LoVo (cell line): ENCODE measurements at regions not wholly inside any gene's neighbourhood (a gene's known extent, or its start where the extent isn't known, plus 50 kb on each side); places are given as distances from the start of the nearest gene placed in this dataset.
"Not testable (repeated sequence)": the region's sequence is repeated elsewhere in the genome, so short reads cannot be mapped to it uniquely, and the experiment has no call there.

Source experiments
- DNase-seq: peaks from one replicate; pipeline ENCODE4 v3.0.0-alpha.2; 2016; ENCODE audit warnings: low spot score

DNA sequence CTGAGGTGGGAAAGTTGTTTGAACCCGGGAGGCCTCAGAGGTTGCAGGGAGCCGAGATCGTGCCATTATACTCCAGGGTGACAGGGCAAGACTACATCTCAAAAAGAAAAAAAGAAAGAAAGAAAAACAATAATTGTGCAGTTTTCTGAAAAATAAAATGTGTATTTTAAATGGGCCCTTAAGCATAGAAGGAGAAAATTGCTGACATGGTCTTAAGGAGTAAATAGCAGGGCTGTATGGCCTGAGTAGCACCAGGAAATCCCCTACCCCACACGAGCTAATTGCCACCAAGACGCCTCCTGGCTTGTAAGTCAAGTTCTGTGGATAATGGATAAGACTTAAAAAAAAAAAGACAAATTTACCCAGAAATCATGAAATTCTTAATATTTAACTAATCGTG, 271.4 kb upstream of the NCKAP5 start:
- no peak for DNase-seq

DNA sequence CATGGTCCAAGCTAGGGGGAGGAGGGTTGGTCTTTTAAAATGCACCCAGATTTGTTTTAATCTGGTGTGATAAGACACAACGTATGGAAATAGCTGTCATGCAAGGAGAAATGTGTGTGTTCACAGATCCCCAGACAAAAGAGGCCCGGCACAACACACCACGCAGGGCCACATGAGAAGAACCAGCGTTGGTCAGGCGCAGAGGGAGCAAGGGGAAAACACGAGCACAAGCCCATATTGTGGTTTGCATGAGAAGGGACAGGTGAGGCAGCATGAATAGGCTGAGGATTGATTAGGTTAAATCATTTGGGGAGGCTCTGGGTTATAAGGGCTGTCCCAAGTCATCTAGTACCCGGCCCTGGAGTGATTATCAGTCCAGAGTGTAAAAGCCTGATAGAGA, 272.5 kb upstream of the NCKAP5 start:
- DNase-seq: no peak

DNA sequence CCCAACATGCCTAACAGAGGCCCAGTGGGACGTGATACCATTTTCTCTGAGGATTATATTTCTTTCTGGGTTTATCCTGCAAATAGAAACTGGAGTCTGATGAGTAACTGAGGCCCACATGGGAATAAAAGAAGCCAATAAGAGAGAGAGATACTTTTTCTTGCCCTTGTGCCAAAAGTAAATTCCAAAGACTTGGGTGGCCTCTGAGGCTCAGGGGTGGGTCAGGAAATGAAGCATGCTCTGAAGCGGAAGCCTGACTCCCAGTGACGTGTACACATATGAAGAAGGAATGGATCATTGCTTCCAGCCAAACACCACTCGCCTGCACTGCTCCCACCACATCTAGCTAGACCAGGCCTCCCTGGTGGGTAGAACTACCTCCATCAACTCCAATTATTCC, 273.6 kb upstream of the NCKAP5 start:
- no peak for DNase-seq

DNA sequence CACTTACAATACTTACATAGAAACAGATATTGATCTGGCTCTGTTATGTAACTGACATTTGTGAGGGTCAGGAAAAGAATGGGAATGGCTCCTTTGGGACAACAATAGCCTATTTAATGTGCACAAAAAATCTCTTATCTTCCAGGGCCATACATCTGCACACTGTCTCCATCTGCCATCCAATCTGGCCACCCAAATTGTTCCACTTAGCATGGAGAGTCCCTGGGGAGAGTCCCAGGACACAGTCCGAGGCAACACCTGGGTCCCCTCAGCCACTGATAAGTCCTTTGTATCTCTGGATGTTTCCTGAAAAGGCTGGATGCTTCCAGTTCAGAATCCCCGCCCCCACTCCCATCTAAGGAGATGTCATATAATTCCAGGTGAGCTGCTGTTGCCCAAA, 274.2 kb upstream of the NCKAP5 start:
- no peak for DNase-seq

DNA sequence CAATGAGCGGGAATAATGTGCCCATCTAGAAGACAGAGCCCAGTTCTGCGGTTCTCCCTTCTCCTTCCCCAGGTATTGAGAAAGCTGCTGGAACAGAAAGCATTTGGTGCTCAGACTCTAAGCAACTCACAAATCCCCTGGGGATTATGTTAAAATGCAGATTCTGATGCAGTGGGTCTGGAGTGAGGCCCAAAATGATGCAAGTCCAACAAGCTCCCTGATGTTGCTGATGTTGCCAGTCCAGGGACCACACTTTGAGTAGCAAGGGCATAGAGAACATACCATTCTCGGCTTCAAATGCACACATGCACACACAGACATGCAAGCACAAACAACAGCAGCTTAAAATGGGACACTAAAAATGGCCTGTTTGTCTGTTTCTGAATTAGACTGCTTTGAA, 274.8 kb upstream of the NCKAP5 start:
- no peak for DNase-seq

DNA sequence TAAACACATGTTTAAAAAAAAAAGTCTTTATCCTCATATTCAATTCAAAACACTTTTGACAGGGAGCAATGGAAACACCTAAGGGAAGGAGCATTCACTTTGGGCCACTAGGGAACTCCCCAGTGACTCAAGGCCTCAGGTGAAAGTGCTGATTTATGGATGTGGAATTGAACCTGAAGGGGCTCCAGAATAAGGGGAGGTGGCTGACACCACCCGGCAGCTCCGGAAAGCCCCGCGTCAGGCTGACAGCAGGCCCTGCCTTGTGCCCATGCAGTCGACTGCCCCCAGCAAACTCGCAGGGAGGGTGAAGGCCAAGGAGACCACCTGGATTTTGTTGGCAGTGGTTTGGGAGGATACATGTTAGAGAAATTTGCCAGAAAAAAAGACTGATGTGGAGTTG, 275.3 kb upstream of the NCKAP5 start:
- no peak for DNase-seq

DNA sequence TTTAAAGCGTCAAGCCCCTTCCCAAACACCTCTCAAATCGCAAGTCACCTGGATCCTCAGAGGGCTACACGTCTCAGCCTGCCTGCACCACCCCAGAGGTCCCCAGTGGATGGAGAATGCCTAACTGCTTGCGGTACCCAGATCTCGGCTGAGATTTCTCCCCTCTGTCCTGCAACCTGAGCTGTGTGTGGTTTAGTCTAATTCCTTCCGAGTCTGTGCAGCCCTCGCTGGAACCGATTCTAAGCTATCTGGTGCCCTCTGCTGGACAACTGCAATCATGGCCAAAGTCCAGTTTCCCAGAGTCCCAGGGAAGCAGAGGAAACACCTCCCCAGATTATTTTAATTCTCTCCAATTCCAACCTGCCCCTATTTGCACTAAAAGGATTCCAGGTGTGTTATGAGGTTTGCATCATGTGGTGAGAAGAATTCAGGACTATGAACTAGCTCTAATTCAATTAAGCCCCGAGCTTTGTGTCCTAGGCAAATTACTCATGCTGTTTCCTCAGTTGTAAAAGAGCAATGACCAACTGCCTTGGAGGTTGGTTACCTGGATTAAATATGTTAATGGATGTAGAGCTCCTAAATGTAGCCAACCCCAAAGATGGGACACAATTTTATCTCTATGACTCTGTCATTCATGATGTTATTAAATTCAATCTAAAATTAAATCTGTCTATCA, 276.1 kb upstream of the NCKAP5 start:
- DNase-seq: peak; percentile 62

DNA sequence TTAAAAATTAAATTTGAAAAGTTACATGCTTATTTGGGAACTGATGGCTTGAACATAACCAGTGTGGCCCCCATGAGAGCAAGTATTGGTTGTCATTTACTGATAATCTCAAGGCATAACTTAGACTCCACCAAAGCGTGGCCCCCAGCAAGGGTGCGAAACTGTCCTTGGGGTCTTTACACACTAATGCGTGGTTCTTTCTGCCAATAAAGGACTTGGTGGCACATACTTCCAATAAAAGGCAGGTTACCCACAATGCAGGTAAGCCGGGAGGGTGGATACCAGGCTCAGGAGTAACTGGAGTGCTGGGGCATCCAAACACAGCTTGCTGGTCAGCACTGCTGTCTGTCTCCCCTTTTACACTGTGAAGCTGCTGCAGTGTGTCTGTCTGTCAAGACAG, 278.2 kb upstream of the NCKAP5 start:
- DNase-seq: no peak

DNA sequence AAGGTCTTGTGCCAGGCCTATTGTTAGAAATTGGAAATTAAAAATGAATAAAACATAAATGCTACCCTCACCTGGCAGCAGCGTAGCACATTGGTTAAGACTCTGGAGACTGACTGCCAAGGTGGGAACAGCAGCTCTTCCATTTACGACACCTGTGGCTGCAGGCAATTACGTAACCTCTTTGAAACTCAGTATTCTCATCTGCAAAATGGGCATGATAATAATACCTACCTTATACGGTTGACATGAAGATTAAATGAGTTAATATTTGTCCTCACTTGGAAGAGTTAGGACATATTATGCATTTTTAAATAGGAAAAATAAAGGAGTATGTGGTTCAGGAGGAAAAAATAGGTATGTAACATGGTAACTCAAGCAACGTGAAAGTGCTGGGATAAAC, 279.3 kb upstream of the NCKAP5 start:
- no peak for DNase-seq

DNA sequence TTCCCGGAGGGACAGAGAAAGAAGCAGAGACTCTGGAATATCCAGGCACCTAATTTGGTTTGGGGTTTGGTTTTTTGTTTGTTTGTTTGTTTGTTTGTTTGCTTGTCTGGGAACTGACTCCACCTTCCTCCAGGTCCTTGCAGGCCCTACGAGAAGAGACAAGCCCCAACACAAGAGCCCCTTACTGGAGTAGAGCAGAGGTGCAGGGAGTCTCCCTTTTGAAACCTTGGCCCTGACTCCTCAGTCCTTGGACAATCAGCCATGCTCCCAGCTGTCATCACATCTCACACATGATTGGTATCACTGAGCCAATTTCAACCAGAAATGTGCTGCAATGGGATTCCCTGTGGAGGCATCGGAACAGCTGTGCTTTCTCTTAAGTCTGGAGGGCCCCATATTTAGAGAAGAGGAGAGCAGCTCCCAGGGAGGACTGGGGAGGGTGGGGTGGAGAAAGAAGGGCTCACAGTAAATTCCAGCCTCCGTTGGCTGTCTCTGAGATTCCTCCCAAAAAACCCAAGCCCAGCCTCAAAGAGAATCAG, 279.9 kb upstream of the NCKAP5 start:
- DNase-seq: no peak

DNA sequence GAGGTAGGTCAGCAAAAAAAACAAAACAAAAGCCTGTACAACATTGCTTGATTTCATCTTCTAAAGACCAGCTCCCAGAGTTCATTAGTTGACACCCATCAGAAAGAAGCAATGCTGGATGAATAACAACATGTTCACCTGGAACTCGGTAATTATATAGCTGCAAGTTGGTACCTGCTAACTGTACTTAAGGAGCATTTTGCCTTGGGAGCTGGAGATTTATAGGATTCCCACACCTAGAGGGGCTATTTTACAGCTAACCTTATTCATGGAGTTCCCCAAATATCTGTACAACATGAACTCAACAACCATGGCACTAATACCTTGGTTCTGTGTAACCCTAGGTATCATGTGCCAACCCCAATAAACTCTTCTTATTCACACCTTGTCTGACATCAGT, 281.1 kb upstream of the NCKAP5 start:
- DNase-seq: no peak

DNA sequence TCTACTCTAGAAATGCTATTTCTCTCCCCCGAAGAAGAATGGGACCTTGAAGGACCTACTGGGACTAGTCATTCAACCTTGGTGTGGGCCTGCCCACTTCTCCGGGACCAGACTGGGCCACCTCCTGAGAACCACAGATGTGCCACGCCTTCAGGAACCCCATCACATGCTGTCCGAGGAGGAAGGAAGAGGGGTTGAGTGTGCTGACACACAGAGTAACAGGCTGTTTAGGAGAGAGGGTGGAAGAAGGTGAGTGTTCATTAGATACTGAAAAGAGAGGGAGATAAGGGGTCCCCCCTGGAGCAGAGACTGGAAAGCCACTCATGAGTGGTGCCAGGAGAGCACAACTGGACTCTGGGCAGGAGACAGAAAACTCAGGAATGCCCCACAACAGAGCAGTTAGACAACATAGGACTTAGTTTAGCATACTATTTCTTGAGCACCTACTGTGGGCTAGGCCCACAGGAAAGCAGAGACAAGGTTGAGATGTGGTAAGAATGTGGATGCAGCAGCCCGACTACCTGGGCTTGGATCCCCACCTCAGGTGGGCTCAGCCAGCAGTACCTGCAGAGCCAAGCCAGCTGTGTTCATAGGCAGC, 286.4 kb upstream of the NCKAP5 start:
- DNase-seq: no peak

DNA sequence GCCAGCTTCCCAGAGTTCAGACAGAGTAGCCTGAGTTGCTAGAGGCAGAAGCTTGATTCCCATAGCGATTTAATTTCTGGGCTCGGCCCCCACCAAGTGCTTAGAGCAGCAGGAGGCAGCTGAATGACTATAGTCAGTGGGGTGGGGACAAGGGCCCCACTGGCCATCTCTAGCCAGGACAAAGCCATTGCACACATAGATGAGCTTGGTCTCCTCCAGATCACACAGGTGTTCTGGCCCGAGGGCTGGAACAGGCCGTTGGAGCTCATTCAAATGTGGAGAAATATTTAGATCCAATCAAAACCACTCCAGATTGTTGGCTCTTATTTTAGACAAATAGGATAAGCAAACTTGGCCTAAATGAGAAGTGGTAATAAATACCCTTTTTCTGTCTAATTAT, 287.3 kb upstream of the NCKAP5 start:
- DNase-seq: no peak

DNA sequence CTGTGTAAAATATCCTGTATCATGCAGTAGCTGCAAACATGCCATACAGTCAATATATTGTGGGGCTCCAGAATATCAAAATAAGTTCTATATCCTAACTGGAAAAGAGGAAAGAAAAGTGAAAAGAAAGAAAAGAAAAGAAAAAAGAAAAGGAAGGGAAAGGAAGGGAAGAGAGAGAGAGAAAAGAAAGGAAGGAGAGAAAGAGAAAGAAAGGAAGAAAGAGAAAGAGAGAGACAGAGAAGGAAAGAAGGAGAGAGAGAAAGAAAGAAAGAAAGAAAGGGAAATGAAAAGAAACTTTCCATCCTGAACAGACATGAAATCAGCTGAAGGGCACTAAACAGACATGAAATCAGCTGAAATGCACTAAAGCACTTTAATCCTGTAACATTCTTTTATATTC, 288.4 kb upstream of the NCKAP5 start:
- no peak for DNase-seq

DNA sequence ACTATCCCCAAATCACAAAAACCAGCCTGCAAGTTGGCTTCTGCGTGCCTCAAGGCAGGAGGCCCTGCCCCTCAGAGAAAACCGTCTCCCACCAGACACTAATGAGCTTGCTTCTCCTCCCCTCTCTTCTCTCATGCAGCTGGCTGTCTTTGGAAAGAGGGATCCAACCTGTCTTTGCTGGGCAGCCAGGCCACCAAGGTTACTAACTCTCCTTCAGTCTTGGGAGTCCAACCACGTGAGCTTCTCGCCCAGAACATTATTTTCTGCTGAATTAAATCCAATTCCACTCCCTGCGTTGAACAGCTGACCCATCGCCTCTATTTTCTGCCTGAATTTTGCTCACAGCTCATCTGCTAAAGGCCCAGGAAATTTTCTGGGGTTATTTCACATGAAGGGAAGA, 291.3 kb upstream of the NCKAP5 start:
- no peak for DNase-seq

DNA sequence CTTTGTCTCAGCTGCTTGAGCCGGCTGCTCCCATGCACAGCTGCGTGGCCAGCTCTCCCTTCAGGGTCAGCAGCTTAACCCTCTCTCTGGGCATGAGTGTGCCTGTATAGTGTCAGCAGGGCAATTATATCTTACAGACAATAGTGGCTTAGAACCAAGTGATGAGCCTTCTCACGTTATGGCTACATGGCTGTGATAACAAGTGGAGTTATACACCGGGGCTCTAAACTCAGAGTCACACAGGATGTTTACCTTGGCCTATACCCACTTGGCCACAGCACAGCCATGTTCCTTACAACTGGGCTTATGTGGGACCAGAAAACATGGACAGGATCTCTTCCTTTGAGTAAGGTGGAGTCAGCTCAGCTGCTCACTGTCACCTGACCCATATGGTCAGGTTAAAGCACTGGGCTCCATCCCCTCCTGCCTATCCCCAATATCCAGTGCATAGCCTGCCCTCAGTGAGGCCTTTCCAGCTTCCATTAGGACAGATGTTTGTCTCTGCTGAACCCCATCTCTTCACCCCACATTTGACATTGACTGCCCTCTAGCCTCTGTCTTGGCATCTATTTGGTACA, 294.2 kb upstream of the NCKAP5 start:
- DNase-seq: no peak

DNA sequence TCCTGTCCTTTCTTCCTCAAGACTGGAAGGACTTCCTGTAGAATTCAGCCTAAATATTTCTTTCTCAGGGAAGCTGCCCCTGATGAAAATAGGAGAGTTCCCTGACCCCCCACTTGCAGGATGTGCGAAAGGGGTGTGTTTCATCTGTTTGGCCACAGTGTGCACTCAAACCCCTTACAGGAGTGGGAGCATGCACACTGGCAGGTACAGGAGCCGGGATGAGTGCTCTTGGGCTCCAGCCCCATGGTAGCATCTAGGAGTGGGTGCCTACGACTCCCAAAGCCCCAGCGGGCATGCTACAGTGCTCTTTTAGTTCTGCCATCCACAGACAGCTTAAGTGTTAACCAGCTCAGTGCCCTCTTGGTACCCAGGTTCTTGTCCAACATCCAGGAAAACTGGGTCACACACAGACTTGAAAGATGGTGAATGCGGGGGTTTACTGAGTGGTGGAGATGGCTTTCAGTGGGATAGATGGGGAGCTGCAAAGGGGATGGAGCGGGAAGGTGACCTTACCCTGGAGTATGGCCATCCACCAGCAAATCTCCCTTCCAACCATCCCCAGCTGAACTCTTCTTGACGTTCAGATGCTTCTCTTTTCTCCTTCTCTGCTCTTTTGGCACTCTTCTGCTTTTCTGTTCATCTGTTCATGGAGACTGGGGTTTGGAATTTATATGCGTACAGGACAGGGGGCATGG, 295.0 kb upstream of the NCKAP5 start:
- DNase-seq: no peak

DNA sequence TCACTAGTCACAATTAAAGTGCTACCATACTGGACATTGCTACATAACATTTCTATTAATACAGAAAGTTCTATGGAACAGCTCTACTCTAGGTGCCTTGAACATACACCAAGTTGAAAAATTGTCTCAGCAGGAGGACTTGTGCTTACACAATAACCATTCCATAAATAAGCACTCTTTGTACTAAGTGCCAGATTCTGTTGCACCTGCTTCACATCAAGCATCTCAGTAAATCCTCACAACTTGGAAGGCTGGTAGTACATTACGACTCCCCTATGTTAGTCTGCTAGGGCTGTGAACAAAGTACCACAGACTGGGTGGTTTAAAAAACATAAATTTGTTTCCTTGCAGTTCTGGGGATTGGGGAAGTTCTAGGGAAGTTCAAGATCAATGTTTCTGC, 296.9 kb upstream of the NCKAP5 start:
- no peak for DNase-seq

DNA sequence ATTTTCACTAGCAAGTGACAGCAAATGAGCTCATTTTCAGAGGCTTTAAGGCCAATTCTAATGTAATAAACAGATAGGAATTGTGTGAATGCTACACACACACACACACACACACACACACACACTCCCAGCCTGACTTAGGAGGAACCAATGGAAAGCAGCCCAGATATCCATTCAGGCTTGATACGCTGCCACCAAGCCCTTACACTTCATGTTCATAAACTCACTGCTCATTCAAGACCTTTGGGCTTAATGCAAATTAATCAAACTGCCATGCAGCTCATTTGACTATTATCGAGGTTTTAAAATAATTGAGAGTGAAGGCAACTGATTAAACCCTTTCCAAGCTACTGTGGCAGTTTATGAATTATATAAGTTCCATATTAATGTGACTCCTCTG, 298.9 kb upstream of the NCKAP5 start:
- no peak for DNase-seq

DNA sequence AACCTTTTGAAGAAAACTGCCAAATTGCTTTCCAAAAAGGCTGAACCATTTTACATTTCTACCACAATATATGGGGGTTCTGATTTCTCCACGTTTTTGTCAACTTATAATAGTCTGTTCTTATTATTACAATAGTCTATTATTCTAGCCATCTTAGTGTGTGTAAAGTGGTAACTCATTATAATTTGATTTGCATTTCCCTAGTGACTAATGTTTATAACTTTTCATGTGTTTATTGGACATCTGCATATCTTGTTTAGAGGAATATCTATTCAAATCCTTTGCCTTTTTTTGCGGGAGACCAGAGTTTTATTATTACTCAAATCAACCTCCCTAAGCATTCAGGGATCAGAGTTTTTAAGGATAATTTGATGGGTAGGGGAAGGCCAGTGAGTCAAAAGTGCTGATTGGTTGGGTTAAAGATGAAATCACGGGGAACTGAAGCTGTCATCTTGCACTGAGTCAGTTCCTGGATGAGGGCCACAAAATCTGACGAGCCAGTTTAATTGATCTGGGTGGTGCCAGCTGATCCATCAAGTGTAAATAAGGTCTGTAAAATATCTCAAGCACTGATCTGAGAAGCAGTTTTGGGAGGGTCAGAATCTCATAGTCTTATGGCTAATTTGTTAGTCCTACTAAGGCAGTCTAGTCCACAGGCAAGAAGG, 303.4 kb upstream of the NCKAP5 start:
- DNase-seq: no peak

DNA sequence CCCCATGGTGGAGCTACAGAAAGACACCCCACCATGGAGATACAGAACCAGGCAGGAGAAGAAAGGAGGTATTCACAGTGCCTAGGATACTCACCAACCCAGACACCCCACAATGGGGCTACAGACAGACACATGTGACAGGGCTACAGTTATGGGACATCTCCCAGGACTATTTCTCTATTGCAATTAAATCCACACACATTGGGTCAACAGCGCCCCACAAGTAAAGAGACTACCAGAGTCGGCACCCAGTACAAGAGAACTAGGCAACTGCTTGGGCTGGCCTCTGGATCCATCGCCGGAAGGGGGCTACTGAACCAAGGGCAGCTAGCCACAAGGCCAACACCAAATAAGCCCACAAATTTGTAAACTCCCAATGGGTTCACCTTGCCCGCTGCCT, 310.1 kb upstream of the NCKAP5 start:
- no peak for DNase-seq

DNA sequence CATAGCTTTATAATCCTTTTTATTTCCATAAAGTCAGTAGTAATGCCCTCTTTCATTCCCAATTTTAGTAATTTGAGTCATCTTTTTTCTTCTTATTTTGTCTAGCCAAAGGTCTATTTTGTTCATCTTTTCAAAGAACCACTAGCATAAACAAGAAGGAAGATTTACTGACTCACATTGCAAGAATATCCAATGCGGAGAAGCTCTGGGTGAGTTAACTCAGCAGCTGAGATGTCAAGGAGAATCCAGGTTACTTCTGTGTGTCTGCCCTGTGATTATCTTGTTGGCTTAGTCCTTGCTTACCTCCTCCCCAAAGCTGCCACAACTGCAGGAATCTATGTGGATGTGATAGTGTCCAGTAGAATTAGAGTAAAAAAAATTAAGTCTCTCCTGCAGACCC, 311.4 kb upstream of the NCKAP5 start:
- no peak for DNase-seq

DNA sequence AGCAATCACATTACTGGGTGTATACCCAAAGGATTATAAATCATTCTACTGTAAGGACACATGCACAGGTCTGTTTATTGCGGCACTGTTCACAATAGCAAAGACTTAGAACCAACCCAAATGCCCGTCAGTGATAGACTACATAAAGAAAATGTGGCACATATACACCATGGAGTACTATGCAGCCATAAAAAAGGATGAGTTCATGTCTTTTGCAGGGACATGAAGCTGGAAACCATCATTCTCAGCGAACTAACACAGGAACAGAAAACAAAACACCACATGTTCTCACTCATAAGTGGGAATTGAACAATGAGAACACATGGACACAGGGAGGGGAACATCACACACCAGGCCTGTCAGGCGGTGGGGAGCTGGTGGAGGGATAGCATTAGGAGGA, 313.9 kb upstream of the NCKAP5 start:
- DNase-seq: not testable (repeated sequence)
